HCT116 (cell line): ENCODE measurements at regions not wholly inside any gene's neighbourhood (a gene's known extent, or its start where the extent isn't known, plus 50 kb on each side); places are given as distances from the start of the nearest gene placed in this dataset.

ENCODE experiments used
- CEBPB ChIP-seq: IDR thresholded peaks from 2 replicates; pipeline ENCODE4 v1.6.1; 2012; ENCODE audit warnings: low read depth
- EZH2 ChIP-seq: fragments of 200-600 bp; sonication (generic); IDR thresholded peaks from 2 replicates; pipeline ENCODE4 v1.6.1; 2017; ENCODE audit warnings: antibody characterized with exemption, mixed run types
- POLR2A ChIP-seq: IDR thresholded peaks from 2 replicates; pipeline ENCODE4 v1.7.0; 2011; ENCODE audit warnings: borderline replicate concordance; ENCODE audit not compliant: insufficient read depth, insufficient read length; ENCODE audit errors: extremely low read depth
- RAD21 ChIP-seq: IDR thresholded peaks from 2 replicates; pipeline ENCODE4 v1.6.1; 2012; ENCODE audit warnings: low read depth, mild to moderate bottlenecking
- TCF7L2 ChIP-seq: IDR thresholded peaks from 2 replicates; pipeline ENCODE4 v1.7.0; 2011; ENCODE audit warnings: borderline replicate concordance, inconsistent platforms; ENCODE audit not compliant: insufficient read depth, insufficient read length; ENCODE audit errors: extremely low read depth
- YY1 ChIP-seq: IDR thresholded peaks from 2 replicates; pipeline ENCODE4 v1.6.1; 2011; ENCODE audit warnings: low read length, low read depth, moderate library complexity, mild to moderate bottlenecking; ENCODE audit not compliant: insufficient replicate concordance; ENCODE audit errors: extremely low read depth
- ZNF274 ChIP-seq: fragments of 200-500 bp; sonication (Bioruptor generic); IDR thresholded peaks from 2 replicates; pipeline ENCODE4 v1.6.1; 2014; ENCODE audit warnings: mild to moderate bottlenecking, low read depth, low read length, inconsistent platforms
- TF ChIP-seq, protein P1 (sequence below): IDR thresholded peaks from 2 replicates; pipeline ENCODE4 v1.6.1; 2011; ENCODE audit warnings: mild to moderate bottlenecking, low read length, moderate library complexity; ENCODE audit not compliant: insufficient replicate concordance; ENCODE audit errors: extremely low read depth
- TF ChIP-seq, protein P2 (sequence below), 3 experiments: fragments of 200-600 bp in 1 of 3; sonication (generic) in 1 of 3; IDR thresholded peaks in 2 of 3; conservative IDR thresholded peaks in 1 of 3; 2 replicates each; pipeline ENCODE4 v1.5.1; 2012 to 2017; ENCODE audit warnings: low read depth in 2 of 3, low read length in 2 of 3, antibody characterized with exemption in 1 of 3, borderline replicate concordance in 1 of 3, control low read depth in 1 of 3, mild to moderate bottlenecking in 1 of 3, mixed read lengths in 1 of 3, mixed run types in 1 of 3, moderate library complexity in 1 of 3; ENCODE audit not compliant: insufficient read depth in 1 of 3

DNA sequence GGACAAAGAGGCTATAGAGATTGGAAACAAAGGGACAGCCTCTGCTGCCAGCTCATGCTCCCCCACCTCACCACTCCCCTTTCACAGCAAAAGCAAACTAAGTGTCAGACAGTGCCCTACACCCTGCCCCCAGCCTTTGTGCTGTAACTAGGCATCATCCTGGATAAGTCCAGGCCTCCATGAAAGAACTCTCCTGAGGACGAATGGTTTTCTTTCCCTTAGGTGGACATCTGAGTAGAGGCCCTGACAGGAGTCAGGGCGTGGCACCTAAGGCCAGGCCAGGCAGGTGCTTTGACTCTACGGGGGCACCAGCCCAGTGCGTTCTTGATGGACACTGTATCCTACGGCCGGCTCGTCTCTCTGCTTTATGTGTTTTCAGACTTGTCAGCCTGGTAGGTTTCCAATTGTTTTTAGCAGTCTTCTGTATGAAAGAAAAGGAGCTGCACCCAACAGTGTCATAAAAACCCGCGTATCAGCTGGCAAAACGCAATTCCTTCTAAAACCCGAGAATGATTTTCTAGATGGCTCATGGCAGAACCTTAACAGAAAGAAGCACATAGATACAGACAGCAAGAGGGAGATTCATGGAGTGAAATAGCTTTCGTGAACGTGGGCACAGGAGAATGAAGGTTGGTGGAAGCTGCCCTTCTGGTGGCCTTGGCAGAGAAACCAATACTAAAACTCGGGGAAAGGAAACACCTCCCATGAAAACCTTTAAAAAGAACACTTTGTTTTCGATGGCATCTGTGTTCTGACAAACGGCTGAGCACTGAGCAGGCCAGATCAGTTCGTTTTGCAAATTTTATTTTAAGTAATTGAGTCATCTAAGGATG lies 51.7 kb upstream of the AJAP1 start:
- TF ChIP-seq EZH2 (no peak), RAD21 (no peak), POLR2A (no peak), YY1 (no peak), ZNF274 (no peak), CEBPB (no peak), TCF7L2 (no peak)
- TF ChIP-seq, protein P1, sequence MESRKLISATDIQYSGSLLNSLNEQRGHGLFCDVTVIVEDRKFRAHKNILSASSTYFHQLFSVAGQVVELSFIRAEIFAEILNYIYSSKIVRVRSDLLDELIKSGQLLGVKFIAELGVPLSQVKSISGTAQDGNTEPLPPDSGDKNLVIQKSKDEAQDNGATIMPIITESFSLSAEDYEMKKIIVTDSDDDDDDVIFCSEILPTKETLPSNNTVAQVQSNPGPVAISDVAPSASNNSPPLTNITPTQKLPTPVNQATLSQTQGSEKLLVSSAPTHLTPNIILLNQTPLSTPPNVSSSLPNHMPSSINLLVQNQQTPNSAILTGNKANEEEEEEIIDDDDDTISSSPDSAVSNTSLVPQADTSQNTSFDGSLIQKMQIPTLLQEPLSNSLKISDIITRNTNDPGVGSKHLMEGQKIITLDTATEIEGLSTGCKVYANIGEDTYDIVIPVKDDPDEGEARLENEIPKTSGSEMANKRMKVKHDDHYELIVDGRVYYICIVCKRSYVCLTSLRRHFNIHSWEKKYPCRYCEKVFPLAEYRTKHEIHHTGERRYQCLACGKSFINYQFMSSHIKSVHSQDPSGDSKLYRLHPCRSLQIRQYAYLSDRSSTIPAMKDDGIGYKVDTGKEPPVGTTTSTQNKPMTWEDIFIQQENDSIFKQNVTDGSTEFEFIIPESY: no peak
- TF ChIP-seq, protein P2, sequence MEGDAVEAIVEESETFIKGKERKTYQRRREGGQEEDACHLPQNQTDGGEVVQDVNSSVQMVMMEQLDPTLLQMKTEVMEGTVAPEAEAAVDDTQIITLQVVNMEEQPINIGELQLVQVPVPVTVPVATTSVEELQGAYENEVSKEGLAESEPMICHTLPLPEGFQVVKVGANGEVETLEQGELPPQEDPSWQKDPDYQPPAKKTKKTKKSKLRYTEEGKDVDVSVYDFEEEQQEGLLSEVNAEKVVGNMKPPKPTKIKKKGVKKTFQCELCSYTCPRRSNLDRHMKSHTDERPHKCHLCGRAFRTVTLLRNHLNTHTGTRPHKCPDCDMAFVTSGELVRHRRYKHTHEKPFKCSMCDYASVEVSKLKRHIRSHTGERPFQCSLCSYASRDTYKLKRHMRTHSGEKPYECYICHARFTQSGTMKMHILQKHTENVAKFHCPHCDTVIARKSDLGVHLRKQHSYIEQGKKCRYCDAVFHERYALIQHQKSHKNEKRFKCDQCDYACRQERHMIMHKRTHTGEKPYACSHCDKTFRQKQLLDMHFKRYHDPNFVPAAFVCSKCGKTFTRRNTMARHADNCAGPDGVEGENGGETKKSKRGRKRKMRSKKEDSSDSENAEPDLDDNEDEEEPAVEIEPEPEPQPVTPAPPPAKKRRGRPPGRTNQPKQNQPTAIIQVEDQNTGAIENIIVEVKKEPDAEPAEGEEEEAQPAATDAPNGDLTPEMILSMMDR (IDR thresholded peaks at IDR 0.05 in 2 of 3, conservative IDR thresholded peaks at IDR 0.05 in 1 of 3; ENCODE audit: borderline replicate concordance in 1 of 3, insufficient read depth in 1 of 3, low read depth in 2 of 3, low read length in 2 of 3): no peak
